ENCODE measurements at regions not wholly inside any gene's neighbourhood (a gene's known extent, or its start where the extent isn't known, plus 50 kb on each side); places are given as distances from the start of the nearest gene placed in this dataset.

DNA sequence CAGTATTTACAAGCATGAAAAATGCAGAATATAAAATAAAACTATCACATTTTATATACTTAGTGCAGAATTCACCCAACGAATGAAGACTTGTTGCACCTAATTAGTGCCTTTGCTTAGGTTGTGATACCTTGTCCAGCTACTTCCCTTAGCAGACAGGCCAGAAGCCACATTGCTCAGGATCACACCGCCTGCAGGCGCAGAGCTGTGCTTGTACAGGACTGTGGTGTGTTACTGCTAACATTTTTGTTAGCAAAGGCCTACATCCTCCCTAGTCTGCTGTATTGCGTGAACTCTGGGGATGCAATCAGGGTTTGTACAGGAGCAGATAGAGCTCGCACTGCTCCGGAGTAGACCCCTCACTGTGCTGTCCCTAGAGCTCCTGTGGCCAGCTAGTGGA lies 336.9 kb downstream of the CBLN2 start:
- Histone ChIP-seq H4K20me1 (ENCODE audit: control insufficient read depth, extremely low read depth, insufficient read depth, low read length) (no peaks in the 10 kb centered on the region), H3K9me3 (ENCODE audit: control insufficient read depth, low read depth, low read length) (no peaks in the 10 kb centered on the region), H3K9ac (ENCODE audit: control insufficient read depth, extremely low read depth, insufficient read depth, low read length) (no peak overlapping the region), H3K9me1 (ENCODE audit: control insufficient read depth, extremely low read depth, insufficient read depth, low read length) (no peaks in the 10 kb centered on the region), H3K4me3 (ENCODE audit: control insufficient read depth in 2 of 3, extremely low read depth in 1 of 3, insufficient read depth in 2 of 3, low read depth in 1 of 3, low read length in 3 of 3) (no peak overlapping the region), H2AFZ (ENCODE audit: control insufficient read depth, low read length) (no peak overlapping the region), H3K27ac (ENCODE audit: control insufficient read depth, insufficient read depth, low read length) (no peak overlapping the region), H3K4me1 (ENCODE audit: control insufficient read depth, extremely low read depth, insufficient read depth, low read length) (no peaks in the 10 kb centered on the region), H3K27me3 (ENCODE audit: control insufficient read depth, extremely low read depth, insufficient read depth, low read length) (no peaks in the 10 kb centered on the region), H3K4me2 (ENCODE audit: control insufficient read depth, extremely low read depth, insufficient read depth, low read depth, low read length) (no peak overlapping the region), H3K79me2 (ENCODE audit: control insufficient read depth, insufficient read depth, low read length) (no peaks in the 10 kb centered on the region), H3K36me3 (ENCODE audit: control insufficient read depth in 2 of 2, extremely low read depth in 1 of 2, insufficient read depth in 2 of 2, low read length in 2 of 2) (no peaks in the 10 kb centered on the region)
- DNase-seq (ENCODE audit: low read depth, low spot score) (no peak), FAIRE-seq (no peak)
- dilution Hi-C loops (cut with MboI; ENCODE audit: extremely low pct_ligation_motif_present, low sequenced_read_pairs), result no loop called here
- TF ChIP-seq EZH2 (IDR thresholded peaks at IDR 0.05; ENCODE audit: low read length), result no peak
- TF ChIP-seq, protein P1, sequence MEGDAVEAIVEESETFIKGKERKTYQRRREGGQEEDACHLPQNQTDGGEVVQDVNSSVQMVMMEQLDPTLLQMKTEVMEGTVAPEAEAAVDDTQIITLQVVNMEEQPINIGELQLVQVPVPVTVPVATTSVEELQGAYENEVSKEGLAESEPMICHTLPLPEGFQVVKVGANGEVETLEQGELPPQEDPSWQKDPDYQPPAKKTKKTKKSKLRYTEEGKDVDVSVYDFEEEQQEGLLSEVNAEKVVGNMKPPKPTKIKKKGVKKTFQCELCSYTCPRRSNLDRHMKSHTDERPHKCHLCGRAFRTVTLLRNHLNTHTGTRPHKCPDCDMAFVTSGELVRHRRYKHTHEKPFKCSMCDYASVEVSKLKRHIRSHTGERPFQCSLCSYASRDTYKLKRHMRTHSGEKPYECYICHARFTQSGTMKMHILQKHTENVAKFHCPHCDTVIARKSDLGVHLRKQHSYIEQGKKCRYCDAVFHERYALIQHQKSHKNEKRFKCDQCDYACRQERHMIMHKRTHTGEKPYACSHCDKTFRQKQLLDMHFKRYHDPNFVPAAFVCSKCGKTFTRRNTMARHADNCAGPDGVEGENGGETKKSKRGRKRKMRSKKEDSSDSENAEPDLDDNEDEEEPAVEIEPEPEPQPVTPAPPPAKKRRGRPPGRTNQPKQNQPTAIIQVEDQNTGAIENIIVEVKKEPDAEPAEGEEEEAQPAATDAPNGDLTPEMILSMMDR (optimal IDR thresholded peaks at IDR 0.05 in 1 of 3, IDR thresholded peaks at IDR 0.05 in 1 of 3, conservative IDR thresholded peaks at IDR 0.05 in 1 of 3; ENCODE audit: extremely low read depth in 1 of 3, insufficient read depth in 2 of 3, low read length in 3 of 3), result no peak

DNA sequence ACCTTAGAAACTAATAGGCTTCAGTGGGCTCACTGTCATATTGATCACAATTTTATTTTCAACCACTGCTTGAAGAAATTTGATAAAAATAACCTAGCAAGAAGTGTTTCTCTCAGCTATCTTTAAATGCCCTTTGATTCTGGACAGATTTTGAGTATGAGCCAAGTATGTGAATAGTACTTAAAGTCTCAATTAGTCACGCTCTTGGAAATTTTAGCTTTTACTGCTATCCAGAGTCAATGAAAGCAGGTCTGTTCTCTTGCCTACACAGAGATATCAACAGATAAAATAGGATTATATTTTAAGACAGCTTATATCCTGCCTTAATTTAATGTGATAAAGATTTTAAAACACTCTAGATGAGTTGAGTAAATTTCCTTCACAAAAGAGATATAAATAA lies 337.3 kb downstream of the CBLN2 start:
- no peak for TF ChIP-seq EZH2 (IDR thresholded peaks at IDR 0.05; ENCODE audit: low read length)
- TF ChIP-seq, protein P1 (optimal IDR thresholded peaks at IDR 0.05 in 1 of 3, IDR thresholded peaks at IDR 0.05 in 1 of 3, conservative IDR thresholded peaks at IDR 0.05 in 1 of 3; ENCODE audit: extremely low read depth in 1 of 3, insufficient read depth in 2 of 3, low read length in 3 of 3), result no peak
- no peak overlapping the region for H3K9ac ChIP-seq (ENCODE audit: control insufficient read depth, extremely low read depth, insufficient read depth, low read length)
- no peaks in the 10 kb centered on the region for H3K9me1 ChIP-seq (ENCODE audit: control insufficient read depth, extremely low read depth, insufficient read depth, low read length)
- H3K4me2 ChIP-seq (ENCODE audit: control insufficient read depth, extremely low read depth, insufficient read depth, low read depth, low read length), result no peak overlapping the region
- no peaks in the 10 kb centered on the region for H3K9me3 ChIP-seq (ENCODE audit: control insufficient read depth, low read depth, low read length)
- no peak for FAIRE-seq
- H3K27me3 ChIP-seq (ENCODE audit: control insufficient read depth, extremely low read depth, insufficient read depth, low read length), result no peaks in the 10 kb centered on the region
- H3K36me3 ChIP-seq (ENCODE audit: control insufficient read depth in 2 of 2, extremely low read depth in 1 of 2, insufficient read depth in 2 of 2, low read length in 2 of 2), result no peaks in the 10 kb centered on the region
- H3K27ac ChIP-seq (ENCODE audit: control insufficient read depth, insufficient read depth, low read length), result no peak overlapping the region
- no peaks in the 10 kb centered on the region for H3K79me2 ChIP-seq (ENCODE audit: control insufficient read depth, insufficient read depth, low read length)
- H4K20me1 ChIP-seq (ENCODE audit: control insufficient read depth, extremely low read depth, insufficient read depth, low read length), result no peaks in the 10 kb centered on the region
- no peak overlapping the region for H2AFZ ChIP-seq (ENCODE audit: control insufficient read depth, low read length)
- dilution Hi-C loops (cut with MboI; ENCODE audit: extremely low pct_ligation_motif_present, low sequenced_read_pairs), result no loop called here
- no peaks in the 10 kb centered on the region for H3K4me1 ChIP-seq (ENCODE audit: control insufficient read depth, extremely low read depth, insufficient read depth, low read length)
- DNase-seq (ENCODE audit: low read depth, low spot score), result no peak
- no peak overlapping the region for H3K4me3 ChIP-seq (ENCODE audit: control insufficient read depth in 2 of 3, extremely low read depth in 1 of 3, insufficient read depth in 2 of 3, low read depth in 1 of 3, low read length in 3 of 3)
